ENCODE measurements at regions not wholly inside any gene's neighbourhood (a gene's known extent, or its start where the extent isn't known, plus 50 kb on each side); places are given as distances from the start of the nearest gene placed in this dataset.

- no peak for TF ChIP-seq POLR2AphosphoS5 (IDR thresholded peaks at IDR 0.05)
- no peak for TF ChIP-seq CTCF (IDR thresholded peaks at IDR 0.05)
Measured at GRCh38 chr6:23106951-23107350, 537.6 kb downstream of the HDGFL1 start.

Data from sigmoid colon (tissue), 4 donors.